Mesenchymal stem cell (in vitro differentiated cells and primary cell): ENCODE measurements at regions not wholly inside any gene's neighbourhood (a gene's known extent, or its start where the extent isn't known, plus 50 kb on each side); places are given as distances from the start of the nearest gene placed in this dataset.

Source experiments
- DNase-seq: peaks from one replicate; pipeline ENCODE4 v3.0.0-alpha.2; 2013
- H2AFZ ChIP-seq: one replicate; pipeline ENCODE4 v1.6.1; 2013; ENCODE audit warnings: low read depth, mild to moderate bottlenecking, control low read depth, inconsistent platforms, low read length, moderate library complexity
- H2AK5ac ChIP-seq: 2 replicates; pipeline ENCODE4 v1.6.1; 2013; ENCODE audit warnings: low read length, moderate library complexity, mild to moderate bottlenecking, inconsistent platforms; ENCODE audit not compliant: severe bottlenecking
- H2BK120ac ChIP-seq: one replicate; pipeline ENCODE4 v1.6.1; 2013; ENCODE audit warnings: low read depth, mild to moderate bottlenecking, inconsistent platforms, low read length, moderate library complexity
- H2BK12ac ChIP-seq, 2 experiments: one replicate each; pipeline ENCODE4 v1.6.1; 2013; ENCODE audit warnings: inconsistent platforms in 2 of 2, low read length in 2 of 2, mild to moderate bottlenecking in 2 of 2, moderate library complexity in 2 of 2, control low read depth in 1 of 2
- H2BK15ac ChIP-seq: one replicate; pipeline ENCODE4 v1.6.1; 2013; ENCODE audit warnings: mild to moderate bottlenecking, low read depth, inconsistent platforms; ENCODE audit not compliant: poor library complexity, severe bottlenecking
- H2BK5ac ChIP-seq: 2 replicates; pipeline ENCODE4 v1.6.1; 2013; ENCODE audit warnings: low read depth, mild to moderate bottlenecking, low read length, control low read depth, inconsistent platforms; ENCODE audit not compliant: poor library complexity, severe bottlenecking
- H3K14ac ChIP-seq, 2 experiments: one replicate each; pipeline ENCODE4 v1.6.1; 2013; ENCODE audit warnings: inconsistent platforms in 2 of 2, low read length in 2 of 2, control low read depth in 1 of 2, mild to moderate bottlenecking in 1 of 2, moderate library complexity in 1 of 2
- H3K18ac ChIP-seq, 2 experiments: one replicate each; pipeline ENCODE4 v1.6.1; 2013; ENCODE audit warnings: inconsistent platforms in 2 of 2, low read length in 2 of 2, control low read depth in 1 of 2, low read depth in 1 of 2, mild to moderate bottlenecking in 1 of 2
- H3K23ac ChIP-seq, 2 experiments: one replicate each; pipeline ENCODE4 v1.6.1; 2013; ENCODE audit warnings: inconsistent platforms in 2 of 2, low read length in 2 of 2, mild to moderate bottlenecking in 2 of 2, moderate library complexity in 2 of 2, control low read depth in 1 of 2
- H3K27ac ChIP-seq: 2 replicates; pipeline ENCODE4 v1.5.1; 2013; ENCODE audit warnings: mild to moderate bottlenecking, moderate library complexity, low read length, control low read depth, inconsistent platforms; ENCODE audit not compliant: poor library complexity, severe bottlenecking
- H3K27me3 ChIP-seq, 2 experiments: 2 replicates each; pipeline versions ENCODE4 v1.6.1 to v1.7.0; 2013; ENCODE audit warnings: low read length in 2 of 2, mild to moderate bottlenecking in 2 of 2, moderate library complexity in 2 of 2, control low read depth in 1 of 2, inconsistent platforms in 1 of 2; ENCODE audit not compliant: control insufficient read depth in 1 of 2, insufficient read depth in 1 of 2
- H3K36me3 ChIP-seq, 2 experiments: 2 replicates each; pipeline versions ENCODE4 v1.6.1 to v1.7.0; 2013; ENCODE audit warnings: low read length in 2 of 2, control low read depth in 1 of 2, inconsistent platforms in 1 of 2, low read depth in 1 of 2, mild to moderate bottlenecking in 1 of 2; ENCODE audit not compliant: insufficient read depth in 2 of 2, control insufficient read depth in 1 of 2
- H3K4ac ChIP-seq, 2 experiments: one replicate each; pipeline ENCODE4 v1.6.1; 2013; ENCODE audit warnings: inconsistent platforms in 2 of 2, low read length in 2 of 2, mild to moderate bottlenecking in 2 of 2, moderate library complexity in 2 of 2, control low read depth in 1 of 2, low read depth in 1 of 2
- H3K4me1 ChIP-seq: 2 replicates; pipeline ENCODE4 v1.6.1; 2013; ENCODE audit warnings: low read depth, low read length, control low read depth; ENCODE audit not compliant: control insufficient read depth, insufficient read depth
- H3K4me2 ChIP-seq: 2 replicates; pipeline ENCODE4 v1.6.1; 2013; ENCODE audit warnings: low read length, mild to moderate bottlenecking, inconsistent platforms; ENCODE audit not compliant: poor library complexity, severe bottlenecking
- H3K4me3 ChIP-seq, 2 experiments: 2 replicates each; pipeline versions ENCODE4 v1.5.1 to v1.7.0; 2013; ENCODE audit warnings: low read length in 2 of 2, mild to moderate bottlenecking in 2 of 2, control low read depth in 1 of 2, low read depth in 1 of 2; ENCODE audit not compliant: insufficient read depth in 1 of 2
- H3K79me1 ChIP-seq: replicated peaks from 2 replicates; pipeline ENCODE4 v1.6.1; 2013; ENCODE audit warnings: mild to moderate bottlenecking, control low read depth, low read length, inconsistent platforms; ENCODE audit not compliant: poor library complexity, severe bottlenecking
- H3K9ac ChIP-seq: 2 replicates; pipeline ENCODE4 v1.7.0; 2013; ENCODE audit warnings: mild to moderate bottlenecking, low read length, moderate library complexity
- H3K9me3 ChIP-seq: 2 replicates; pipeline ENCODE4 v1.7.0; 2013; ENCODE audit warnings: mild to moderate bottlenecking, low read length; ENCODE audit not compliant: control insufficient read depth
- H4K8ac ChIP-seq: one replicate; pipeline ENCODE4 v1.6.1; 2013; ENCODE audit warnings: inconsistent platforms, mild to moderate bottlenecking, low read length, moderate library complexity
- H4K91ac ChIP-seq: one replicate; pipeline ENCODE4 v1.6.1; 2013; ENCODE audit warnings: mild to moderate bottlenecking, low read length, inconsistent platforms
- WGBS: methylation state at CpG from one replicate; pipeline ENCODE4 v1.1.7; 2013; ENCODE audit warnings: mixed read lengths; 5-methylcytosine and 5-hydroxymethylcytosine counted together

GRCh38 chr16:56108056-56108471 is 83.2 kb upstream of the GNAO1 start:
- Histone ChIP-seq H4K91ac (no peak overlapping the region), H3K79me1 (no peaks in the 10 kb centered on the region), H2BK5ac (no peak overlapping the region), H4K8ac (no peak overlapping the region), H3K36me3 (no peaks in the 10 kb centered on the region), H3K18ac (no peak overlapping the region), H3K27me3 (peaks cover 0 to 2% of the 10 kb centered on the region in 2 experiments), H2AK5ac (no peak overlapping the region), H2AFZ (no peak overlapping the region), H2BK120ac (no peak overlapping the region), H3K4ac (no peak overlapping the region), H3K4me1 (no peaks in the 10 kb centered on the region), H3K4me3 (no peak overlapping the region), H2BK15ac (no peak overlapping the region), H3K14ac (no peak overlapping the region), H2BK12ac (no peak overlapping the region), H3K9ac (no peak overlapping the region), H3K27ac (no peak overlapping the region), H3K9me3 (no peaks in the 10 kb centered on the region), H3K23ac (no peak overlapping the region), H3K4me2 (no peak overlapping the region)
- 51% methylated on average over 2 of the region's 2 CpGs for whole genome bisulfite sequencing
- no peak for DNase-seq

DNA sequence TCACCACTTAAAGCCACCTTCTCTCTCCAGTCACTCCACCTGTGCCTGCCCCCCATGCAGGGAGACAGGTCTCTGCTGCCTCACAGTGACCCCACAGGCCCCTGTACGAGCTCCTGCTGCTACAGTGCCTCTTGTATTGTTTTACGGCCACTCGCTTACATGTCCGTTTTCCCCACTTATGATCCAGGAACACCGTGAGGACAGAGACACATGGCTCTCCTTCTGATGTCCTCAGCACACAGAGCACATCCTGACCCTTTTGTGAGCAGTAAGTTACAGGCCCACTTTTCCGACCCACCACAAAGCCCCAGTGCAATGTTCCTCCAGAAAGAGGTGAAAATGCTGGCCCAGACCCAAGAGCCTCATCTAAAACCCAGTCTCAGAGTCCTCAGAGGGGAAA is 84.8 kb upstream of the GNAO1 start:
- H3K4me1 ChIP-seq: no peaks in the 10 kb centered on the region
- no peak overlapping the region for H2AK5ac ChIP-seq
- DNase-seq: no peak
- H3K14ac ChIP-seq: no peak overlapping the region
- no peak overlapping the region for H3K4ac ChIP-seq
- H3K27me3 ChIP-seq: peaks cover 0 to 2% of the 10 kb centered on the region in 2 experiments
- H3K27ac ChIP-seq: no peak overlapping the region
- no peak overlapping the region for H2BK12ac ChIP-seq
- H3K4me2 ChIP-seq: no peak overlapping the region
- H4K91ac ChIP-seq: no peak overlapping the region
- no peak overlapping the region for H2BK15ac ChIP-seq
- H3K23ac ChIP-seq: no peak overlapping the region
- WGBS: 60% methylated on average over 5 of the region's 6 CpGs
- no peak overlapping the region for H3K9ac ChIP-seq
- no peaks in the 10 kb centered on the region for H3K79me1 ChIP-seq
- H3K9me3 ChIP-seq: no peaks in the 10 kb centered on the region
- H2AFZ ChIP-seq: no peak overlapping the region
- H3K4me3 ChIP-seq: no peak overlapping the region
- no peak overlapping the region for H4K8ac ChIP-seq
- no peak overlapping the region for H3K18ac ChIP-seq
- no peaks in the 10 kb centered on the region for H3K36me3 ChIP-seq
- H2BK5ac ChIP-seq: no peak overlapping the region
- no peak overlapping the region for H2BK120ac ChIP-seq

DNA sequence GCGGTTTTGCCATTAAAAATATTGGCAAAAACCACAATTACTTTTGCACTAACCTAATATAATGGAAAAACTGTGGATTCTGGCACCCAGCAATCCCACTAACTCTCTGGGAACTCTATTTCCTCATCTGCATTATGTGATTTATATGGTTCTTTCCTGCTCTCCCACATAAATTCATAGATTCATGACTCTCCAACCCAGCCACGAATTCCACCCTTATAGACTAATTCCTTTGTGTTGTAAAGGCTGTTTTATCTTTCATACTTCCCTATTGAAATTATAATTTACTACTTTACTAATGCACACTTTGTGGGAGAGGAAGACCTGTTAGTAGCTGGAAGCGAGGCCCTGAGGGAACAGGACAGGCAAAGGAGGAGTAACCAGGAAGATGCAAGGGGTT is 88.4 kb upstream of the GNAO1 start:
- DNase-seq: no peak
- Histone ChIP-seq H2BK12ac (no peak overlapping the region), H3K36me3 (no peaks in the 10 kb centered on the region), H3K4me3 (no peak overlapping the region), H2AK5ac (no peak overlapping the region), H3K23ac (no peak overlapping the region), H3K4me2 (no peak overlapping the region), H3K9ac (no peak overlapping the region), H4K8ac (no peak overlapping the region), H3K4me1 (no peaks in the 10 kb centered on the region), H2BK120ac (no peak overlapping the region), H3K27me3 (peaks cover 0 to 2% of the 10 kb centered on the region in 2 experiments), H2BK15ac (no peak overlapping the region), H3K18ac (no peak overlapping the region), H2BK5ac (no peak overlapping the region), H3K4ac (no peak overlapping the region), H3K9me3 (no peaks in the 10 kb centered on the region), H4K91ac (no peak overlapping the region), H3K79me1 (no peaks in the 10 kb centered on the region), H3K27ac (no peak overlapping the region), H2AFZ (no peak overlapping the region), H3K14ac (no peak overlapping the region)
- 67% methylated on average over 1 of the region's 3 CpGs for WGBS

- Histone ChIP-seq H2AFZ (no peak overlapping the region), H3K79me1 (no peaks in the 10 kb centered on the region), H3K4ac (no peak overlapping the region), H4K8ac (no peak overlapping the region), H4K91ac (no peak overlapping the region), H3K18ac (no peak overlapping the region), H3K4me1 (no peaks in the 10 kb centered on the region), H2BK120ac (no peak overlapping the region), H3K23ac (no peak overlapping the region), H3K4me3 (peak overlapping the region in 1 of 2 experiments; percentile 56), H3K14ac (no peak overlapping the region), H2BK15ac (no peak overlapping the region), H3K4me2 (no peak overlapping the region), H2BK5ac (no peak overlapping the region), H3K36me3 (no peaks in the 10 kb centered on the region), H3K9ac (peak overlapping the region; percentile 50), H3K27me3 (no peaks in the 10 kb centered on the region), H2AK5ac (no peak overlapping the region), H3K27ac (no peak overlapping the region), H3K9me3 (no peaks in the 10 kb centered on the region), H2BK12ac (no peak overlapping the region)
- 36% methylated on average over 13 of the region's 13 CpGs for WGBS
- DNase-seq: no peak
Observed at GRCh38 chr16:56102183-56102686, 89.1 kb upstream of the GNAO1 start.
